DOHH2 (cell line): ENCODE measurements at regions not wholly inside any gene's neighbourhood (a gene's known extent, or its start where the extent isn't known, plus 50 kb on each side); places are given as distances from the start of the nearest gene placed in this dataset.

Source experiments
- H3F3A ChIP-seq: fragments of 200-600 bp; sonication (generic), shearing (Covaris generic); 2 replicates; pipeline ENCODE4 v1.6.0; 2016; ENCODE audit warnings: antibody characterized with exemption, mild to moderate bottlenecking; ENCODE audit not compliant: control insufficient read depth, insufficient read depth
- H3K27ac ChIP-seq: fragments of 200-600 bp; sonication (generic); 2 replicates; pipeline ENCODE4 v1.5.1; 2014; ENCODE audit warnings: low read depth, mild to moderate bottlenecking, low read length, moderate library complexity
- H3K27me3 ChIP-seq: fragments of 200-600 bp; sonication (generic); 2 replicates; pipeline ENCODE4 v1.6.1; 2014; ENCODE audit warnings: mild to moderate bottlenecking, low read length, mixed read lengths; ENCODE audit not compliant: control insufficient read depth
- H3K36me3 ChIP-seq: fragments of 200-600 bp; sonication (generic); 2 replicates; pipeline ENCODE4 v1.6.1; 2014; ENCODE audit warnings: mild to moderate bottlenecking, low read length, moderate library complexity, mixed read lengths; ENCODE audit not compliant: control insufficient read depth
- H3K4me1 ChIP-seq: fragments of 200-600 bp; sonication (generic); 2 replicates; pipeline ENCODE4 v1.6.1; 2014; ENCODE audit warnings: mild to moderate bottlenecking, low read length, mixed read lengths; ENCODE audit not compliant: control insufficient read depth
- H3K4me2 ChIP-seq: fragments of 200-600 bp; sonication (generic); 2 replicates; pipeline ENCODE4 v1.6.0; 2014; ENCODE audit warnings: mild to moderate bottlenecking, low read length, moderate library complexity
- H3K4me3 ChIP-seq: fragments of 200-600 bp; sonication (generic); 2 replicates; pipeline ENCODE4 v1.5.1; 2014; ENCODE audit warnings: mild to moderate bottlenecking, low read length, mixed read lengths
- H3K79me2 ChIP-seq: fragments of 200-600 bp; sonication (generic); 2 replicates; pipeline ENCODE4 v1.6.1; 2014; ENCODE audit warnings: mild to moderate bottlenecking, low read length, mixed read lengths; ENCODE audit not compliant: control insufficient read depth
- H3K9me2 ChIP-seq: fragments of 200-600 bp; sonication (generic); replicated peaks from 2 replicates; pipeline ENCODE4 v1.6.1; 2014; ENCODE audit warnings: mild to moderate bottlenecking, low read length, mixed read lengths; ENCODE audit not compliant: control insufficient read depth
- H3K9me3 ChIP-seq: fragments of 200-600 bp; sonication (generic); 2 replicates; pipeline ENCODE4 v1.6.1; 2014; ENCODE audit warnings: antibody characterized with exemption, low read length, mixed read lengths; ENCODE audit not compliant: control insufficient read depth, insufficient read depth
- H4K20me1 ChIP-seq: fragments of 200-600 bp; sonication (generic); 2 replicates; pipeline ENCODE4 v1.6.0; 2014; ENCODE audit warnings: low read depth, mild to moderate bottlenecking, antibody characterized with exemption, low read length, moderate library complexity; ENCODE audit not compliant: control insufficient read depth, insufficient read depth
- CTCF ChIP-seq: fragments of 200-600 bp; sonication (generic); IDR thresholded peaks from one replicate; pipeline ENCODE4 v1.5.1; 2014; ENCODE audit warnings: antibody characterized with exemption, mild to moderate bottlenecking, low read depth, low read length; ENCODE audit not compliant: poor library complexity, severe bottlenecking
- EZH2phosphoT487 ChIP-seq: fragments of 200-600 bp; sonication (generic); IDR thresholded peaks from 2 replicates; pipeline ENCODE4 v1.6.1; 2017; ENCODE audit warnings: borderline replicate concordance, mild to moderate bottlenecking, antibody characterized with exemption, low read length, moderate library complexity, mixed read lengths

GRCh38 chrX:131741103-131741581, 197.3 kb downstream of the OR13H1 start:
- no peaks in the 10 kb centered on the region for H3K9me3 ChIP-seq
- H4K20me1 ChIP-seq, result no peaks in the 10 kb centered on the region
- no peaks in the 10 kb centered on the region for H3K4me1 ChIP-seq
- no peaks in the 10 kb centered on the region for H3F3A ChIP-seq
- no peak overlapping the region for H3K27ac ChIP-seq
- no peak overlapping the region for H3K4me2 ChIP-seq
- no peaks in the 10 kb centered on the region for H3K9me2 ChIP-seq
- no peaks in the 10 kb centered on the region for H3K36me3 ChIP-seq
- H3K27me3 ChIP-seq, result no peaks in the 10 kb centered on the region
- no peak for TF ChIP-seq CTCF
- no peak for TF ChIP-seq EZH2phosphoT487
- H3K79me2 ChIP-seq, result no peaks in the 10 kb centered on the region
- no peak overlapping the region for H3K4me3 ChIP-seq

- no peaks in the 10 kb centered on the region for H3K79me2 ChIP-seq
- H3K27ac ChIP-seq, result no peak overlapping the region
- H3K4me3 ChIP-seq, result no peak overlapping the region
- H4K20me1 ChIP-seq, result no peaks in the 10 kb centered on the region
- no peaks in the 10 kb centered on the region for H3K36me3 ChIP-seq
- TF ChIP-seq EZH2phosphoT487 (no peak), CTCF (no peak)
- no peaks in the 10 kb centered on the region for H3K4me1 ChIP-seq
- H3K4me2 ChIP-seq, result no peak overlapping the region
- no peaks in the 10 kb centered on the region for H3K9me2 ChIP-seq
- no peaks in the 10 kb centered on the region for H3F3A ChIP-seq
- H3K27me3 ChIP-seq, result no peaks in the 10 kb centered on the region
- H3K9me3 ChIP-seq, result no peaks in the 10 kb centered on the region
These were observed 202.1 kb downstream of the OR13H1 start for GRCh38 chrX:131745942-131746489.

GRCh38 chrX:131746491-131746968, 202.7 kb downstream of the OR13H1 start:
- H3K9me3 ChIP-seq, result no peaks in the 10 kb centered on the region
- H3K27me3 ChIP-seq, result no peaks in the 10 kb centered on the region
- H3K27ac ChIP-seq, result no peak overlapping the region
- no peak for TF ChIP-seq EZH2phosphoT487
- no peak for TF ChIP-seq CTCF
- no peak overlapping the region for H3K4me2 ChIP-seq
- H3K4me1 ChIP-seq, result no peaks in the 10 kb centered on the region
- no peaks in the 10 kb centered on the region for H3F3A ChIP-seq
- H3K36me3 ChIP-seq, result no peaks in the 10 kb centered on the region
- no peaks in the 10 kb centered on the region for H4K20me1 ChIP-seq
- H3K9me2 ChIP-seq, result no peaks in the 10 kb centered on the region
- no peaks in the 10 kb centered on the region for H3K79me2 ChIP-seq
- H3K4me3 ChIP-seq, result no peak overlapping the region
